ENCODE measurements at regions not wholly inside any gene's neighbourhood (a gene's known extent, or its start where the extent isn't known, plus 50 kb on each side); places are given as distances from the start of the nearest gene placed in this dataset.

DNA sequence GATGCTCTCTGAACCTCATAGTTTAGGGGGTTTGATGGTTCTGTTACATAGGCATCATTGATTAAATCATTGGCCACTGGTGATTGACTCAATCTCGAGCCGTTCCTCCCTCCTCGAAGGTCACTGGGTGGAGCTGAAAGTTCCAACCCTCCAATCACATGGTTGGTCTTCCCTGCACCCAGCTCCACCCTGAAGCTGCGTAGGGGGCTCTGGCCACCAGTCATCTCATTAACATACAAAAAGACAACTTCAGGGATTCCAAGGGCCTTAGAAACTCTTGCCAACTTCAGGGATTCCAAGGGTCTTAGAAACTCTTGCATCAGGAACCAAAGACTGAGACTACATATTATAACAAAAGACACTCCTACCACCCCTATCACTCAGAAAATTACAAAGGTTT lies 306.5 kb upstream of the TNRC6C start:
- TF ChIP-seq, protein P1, sequence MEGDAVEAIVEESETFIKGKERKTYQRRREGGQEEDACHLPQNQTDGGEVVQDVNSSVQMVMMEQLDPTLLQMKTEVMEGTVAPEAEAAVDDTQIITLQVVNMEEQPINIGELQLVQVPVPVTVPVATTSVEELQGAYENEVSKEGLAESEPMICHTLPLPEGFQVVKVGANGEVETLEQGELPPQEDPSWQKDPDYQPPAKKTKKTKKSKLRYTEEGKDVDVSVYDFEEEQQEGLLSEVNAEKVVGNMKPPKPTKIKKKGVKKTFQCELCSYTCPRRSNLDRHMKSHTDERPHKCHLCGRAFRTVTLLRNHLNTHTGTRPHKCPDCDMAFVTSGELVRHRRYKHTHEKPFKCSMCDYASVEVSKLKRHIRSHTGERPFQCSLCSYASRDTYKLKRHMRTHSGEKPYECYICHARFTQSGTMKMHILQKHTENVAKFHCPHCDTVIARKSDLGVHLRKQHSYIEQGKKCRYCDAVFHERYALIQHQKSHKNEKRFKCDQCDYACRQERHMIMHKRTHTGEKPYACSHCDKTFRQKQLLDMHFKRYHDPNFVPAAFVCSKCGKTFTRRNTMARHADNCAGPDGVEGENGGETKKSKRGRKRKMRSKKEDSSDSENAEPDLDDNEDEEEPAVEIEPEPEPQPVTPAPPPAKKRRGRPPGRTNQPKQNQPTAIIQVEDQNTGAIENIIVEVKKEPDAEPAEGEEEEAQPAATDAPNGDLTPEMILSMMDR (IDR thresholded peaks at IDR 0.05), result no peak
- TF ChIP-seq NFE2L1 (CRISPR knock-in tag; IDR thresholded peaks at IDR 0.05) (no peak), NR3C1 (CRISPR knock-in tag; conservative IDR thresholded peaks at IDR 0.05; ENCODE audit: low read depth) (no peak), ESRRA (CRISPR knock-in tag; IDR thresholded peaks at IDR 0.05; ENCODE audit: borderline replicate concordance) (no peak), ZNF416 (CRISPR knock-in tag; IDR thresholded peaks at IDR 0.05) (no peak), ZNF138 (CRISPR knock-in tag; conservative IDR thresholded peaks at IDR 0.05) (no peak), JUN (CRISPR knock-in tag; IDR thresholded peaks at IDR 0.05) (no peak), CREM (CRISPR knock-in tag; IDR thresholded peaks at IDR 0.05) (no peak), IRF2 (CRISPR knock-in tag; IDR thresholded peaks at IDR 0.05; ENCODE audit: borderline replicate concordance, low read depth) (no peak)
- TF ChIP-seq, protein P2, sequence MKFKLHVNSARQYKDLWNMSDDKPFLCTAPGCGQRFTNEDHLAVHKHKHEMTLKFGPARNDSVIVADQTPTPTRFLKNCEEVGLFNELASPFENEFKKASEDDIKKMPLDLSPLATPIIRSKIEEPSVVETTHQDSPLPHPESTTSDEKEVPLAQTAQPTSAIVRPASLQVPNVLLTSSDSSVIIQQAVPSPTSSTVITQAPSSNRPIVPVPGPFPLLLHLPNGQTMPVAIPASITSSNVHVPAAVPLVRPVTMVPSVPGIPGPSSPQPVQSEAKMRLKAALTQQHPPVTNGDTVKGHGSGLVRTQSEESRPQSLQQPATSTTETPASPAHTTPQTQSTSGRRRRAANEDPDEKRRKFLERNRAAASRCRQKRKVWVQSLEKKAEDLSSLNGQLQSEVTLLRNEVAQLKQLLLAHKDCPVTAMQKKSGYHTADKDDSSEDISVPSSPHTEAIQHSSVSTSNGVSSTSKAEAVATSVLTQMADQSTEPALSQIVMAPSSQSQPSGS (CRISPR knock-in tag; IDR thresholded peaks at IDR 0.05; ENCODE audit: borderline replicate concordance, low read depth), result no peak
- TF ChIP-seq, protein P3, sequence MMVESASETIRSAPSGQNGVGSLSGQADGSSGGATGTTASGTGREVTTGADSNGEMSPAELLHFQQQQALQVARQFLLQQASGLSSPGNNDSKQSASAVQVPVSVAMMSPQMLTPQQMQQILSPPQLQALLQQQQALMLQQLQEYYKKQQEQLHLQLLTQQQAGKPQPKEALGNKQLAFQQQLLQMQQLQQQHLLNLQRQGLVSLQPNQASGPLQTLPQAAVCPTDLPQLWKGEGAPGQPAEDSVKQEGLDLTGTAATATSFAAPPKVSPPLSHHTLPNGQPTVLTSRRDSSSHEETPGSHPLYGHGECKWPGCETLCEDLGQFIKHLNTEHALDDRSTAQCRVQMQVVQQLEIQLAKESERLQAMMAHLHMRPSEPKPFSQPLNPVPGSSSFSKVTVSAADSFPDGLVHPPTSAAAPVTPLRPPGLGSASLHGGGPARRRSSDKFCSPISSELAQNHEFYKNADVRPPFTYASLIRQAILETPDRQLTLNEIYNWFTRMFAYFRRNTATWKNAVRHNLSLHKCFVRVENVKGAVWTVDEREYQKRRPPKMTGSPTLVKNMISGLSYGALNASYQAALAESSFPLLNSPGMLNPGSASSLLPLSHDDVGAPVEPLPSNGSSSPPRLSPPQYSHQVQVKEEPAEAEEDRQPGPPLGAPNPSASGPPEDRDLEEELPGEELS (CRISPR knock-in tag; IDR thresholded peaks at IDR 0.05), result no peak

All from WTC11 (cell line).